Superior temporal gyrus (tissue), 1 donor: ENCODE measurements at regions not wholly inside any gene's neighbourhood (a gene's known extent, or its start where the extent isn't known, plus 50 kb on each side); places are given as distances from the start of the nearest gene placed in this dataset.

Experiments
- DNase-seq: peaks from one replicate; pipeline ENCODE4 v3.0.0-alpha.2; 2016; ENCODE audit errors: extremely low spot score

GRCh38 chr2:136468799-136469369, 296.5 kb upstream of the THSD7B start:
- no peak for DNase-seq

DNA sequence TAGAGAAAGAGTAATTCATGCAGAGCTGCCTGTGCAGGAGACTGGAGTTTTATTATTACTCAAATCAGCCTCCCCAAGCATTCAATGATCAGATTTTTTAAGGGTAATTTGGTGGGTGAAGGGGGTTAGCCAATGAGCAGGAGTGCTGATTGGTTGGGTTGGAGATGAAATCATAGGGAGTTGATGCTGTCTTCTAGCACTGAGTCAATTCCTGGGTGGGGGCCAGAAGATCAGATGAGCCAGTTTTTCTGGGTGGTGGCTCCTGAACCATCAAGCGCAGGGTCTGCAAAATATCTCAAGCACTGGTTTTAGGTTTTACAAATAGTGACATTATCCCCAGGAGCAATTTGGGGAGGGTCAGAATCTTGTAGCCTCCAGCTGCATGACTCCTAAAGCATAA, 312.8 kb upstream of the THSD7B start:
- DNase-seq = no peak

DNA sequence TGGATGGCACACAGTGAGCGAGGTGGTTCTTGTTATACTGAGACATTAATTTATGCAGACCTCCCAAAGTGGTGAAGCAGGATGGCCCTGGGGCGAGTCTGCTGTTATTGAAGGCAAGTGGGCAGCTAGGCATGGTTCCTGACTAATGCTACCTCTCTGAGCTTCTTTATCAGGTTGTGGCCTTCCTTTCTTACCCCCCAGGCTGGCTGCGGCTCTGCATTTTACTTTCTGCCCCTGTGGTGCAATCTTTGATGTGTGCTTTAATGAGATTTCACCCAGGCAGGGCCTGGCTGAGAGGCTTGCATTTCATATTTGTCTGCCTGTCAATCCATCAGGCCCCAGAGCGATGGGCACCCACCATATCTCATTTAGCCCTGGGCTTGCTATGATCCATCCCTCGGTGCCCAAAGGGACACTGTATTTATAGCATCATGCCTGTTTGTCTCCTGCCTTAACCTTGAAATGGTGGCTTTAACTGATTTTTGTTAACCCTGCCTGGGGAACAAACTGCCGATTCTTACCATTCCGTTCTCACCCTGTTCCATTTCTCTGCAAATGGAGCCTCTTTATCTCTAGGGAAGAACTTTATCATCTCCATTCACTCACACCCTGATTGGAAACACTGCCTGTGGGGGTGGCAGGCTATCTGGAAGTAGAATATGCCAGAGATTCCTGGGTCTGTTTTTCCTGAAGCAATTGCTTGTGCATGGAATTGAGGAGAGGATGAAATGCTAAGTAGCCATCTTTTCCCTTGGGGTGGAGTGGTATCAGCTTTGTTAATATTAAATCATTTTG, 316.2 kb upstream of the THSD7B start:
- DNase-seq = no peak

GRCh38 chr2:136448432-136448831, 316.9 kb upstream of the THSD7B start:
- no peak for DNase-seq

DNA sequence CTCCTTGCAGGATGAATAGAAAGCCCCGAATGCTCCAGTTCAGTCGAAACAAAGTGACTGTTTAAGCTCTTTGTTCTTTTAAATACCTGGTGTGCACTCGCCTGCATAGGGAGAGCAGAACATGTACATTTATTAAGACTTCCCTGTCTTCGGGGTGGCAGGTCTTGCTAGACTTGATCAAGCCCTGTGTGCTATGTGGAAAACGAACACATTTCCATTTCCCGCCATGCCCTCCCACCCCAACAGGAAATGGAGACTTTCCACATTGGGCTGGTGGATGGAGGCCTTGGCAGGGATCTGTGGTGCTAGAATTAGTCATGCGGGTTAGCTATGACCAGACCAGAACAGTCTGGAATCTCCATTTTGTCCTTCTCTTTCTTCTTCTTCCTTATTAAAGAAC, 321.0 kb upstream of the THSD7B start:
- no peak for DNase-seq

DNA sequence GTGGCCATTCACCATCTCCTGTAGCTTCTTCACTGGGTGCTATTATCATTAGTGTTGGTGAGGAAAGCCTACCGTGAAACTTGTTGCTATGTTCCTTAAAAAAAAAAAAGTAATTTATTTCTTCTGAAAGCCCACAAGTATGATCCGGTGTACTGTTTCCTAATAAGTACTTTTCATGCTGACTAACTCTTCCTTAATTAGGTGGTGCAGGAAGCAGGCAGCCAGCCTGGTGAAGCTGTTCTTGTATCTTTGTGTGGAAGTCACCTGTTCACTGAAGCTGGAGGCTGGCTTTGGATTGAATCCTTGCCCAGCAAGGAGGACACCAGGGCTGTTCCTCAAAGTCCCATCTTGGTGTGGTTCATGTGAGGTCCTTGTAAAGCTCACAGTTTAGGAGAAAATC, 321.7 kb upstream of the THSD7B start:
- no peak for DNase-seq

DNA sequence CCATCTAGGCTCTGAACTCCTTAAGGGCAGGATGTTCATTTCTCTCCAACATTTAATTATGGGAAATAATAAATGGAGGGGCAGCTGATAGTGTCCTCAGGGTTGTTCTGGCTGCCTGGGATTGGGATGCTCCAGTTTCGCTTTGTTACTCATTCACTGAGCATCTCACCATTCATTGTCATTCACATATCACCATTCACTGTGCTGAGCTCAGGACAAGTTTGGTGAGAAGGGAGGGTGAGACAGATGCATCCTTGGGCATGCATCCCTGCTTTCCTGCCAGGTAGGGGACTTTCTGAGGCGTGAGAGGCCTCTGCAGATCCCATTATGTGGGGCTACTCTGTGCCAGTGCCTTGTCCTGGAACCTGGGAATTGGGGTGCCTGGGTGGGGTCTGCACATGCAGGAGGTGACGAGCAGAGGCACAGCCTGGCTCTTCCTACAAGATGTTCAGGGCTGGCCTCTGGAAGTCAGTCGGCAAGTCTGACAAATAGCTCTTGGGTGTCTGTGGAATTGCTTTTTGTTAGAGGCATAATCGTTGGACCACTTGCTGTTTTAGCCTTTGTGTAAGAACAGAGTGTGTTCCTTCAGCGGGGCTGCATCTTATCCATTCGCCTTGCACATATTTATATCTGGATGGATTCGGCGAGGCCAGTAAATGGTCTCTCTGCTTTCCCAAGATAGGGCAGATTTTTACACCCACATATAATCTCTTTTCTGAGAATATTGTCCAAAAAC, 323.2 kb upstream of the THSD7B start:
- no peak for DNase-seq

DNA sequence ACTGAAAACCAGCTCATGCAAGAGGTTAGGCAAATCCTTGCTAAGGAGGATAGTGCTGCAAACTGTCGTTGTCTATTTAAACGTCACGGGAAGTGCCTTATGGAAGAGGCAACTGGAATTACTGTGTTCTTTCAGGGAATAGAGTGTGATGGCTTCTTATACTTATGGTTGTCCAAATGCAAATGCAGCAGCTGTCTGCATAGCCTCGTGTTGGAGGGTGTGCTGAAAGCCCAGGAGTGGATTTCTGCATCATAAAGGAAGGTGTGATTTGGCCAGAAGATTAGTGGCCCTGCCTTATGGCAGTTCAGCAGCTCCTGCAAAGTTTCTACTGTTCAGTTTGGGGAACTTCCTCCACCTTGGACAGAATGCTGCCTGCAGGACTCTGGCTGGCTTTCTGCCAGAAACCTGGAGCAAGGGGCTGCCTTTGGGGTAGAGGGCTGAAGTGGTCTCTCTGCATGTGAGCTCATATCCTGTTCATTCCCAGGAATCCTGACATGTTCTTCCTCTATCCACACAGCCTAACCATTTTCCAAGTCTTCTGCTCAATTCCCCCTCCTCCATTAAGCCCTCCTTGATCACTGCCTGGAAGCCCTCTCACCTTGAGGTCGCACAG, 321.2 kb upstream of the CXCR4 start:
- no peak for DNase-seq

DNA sequence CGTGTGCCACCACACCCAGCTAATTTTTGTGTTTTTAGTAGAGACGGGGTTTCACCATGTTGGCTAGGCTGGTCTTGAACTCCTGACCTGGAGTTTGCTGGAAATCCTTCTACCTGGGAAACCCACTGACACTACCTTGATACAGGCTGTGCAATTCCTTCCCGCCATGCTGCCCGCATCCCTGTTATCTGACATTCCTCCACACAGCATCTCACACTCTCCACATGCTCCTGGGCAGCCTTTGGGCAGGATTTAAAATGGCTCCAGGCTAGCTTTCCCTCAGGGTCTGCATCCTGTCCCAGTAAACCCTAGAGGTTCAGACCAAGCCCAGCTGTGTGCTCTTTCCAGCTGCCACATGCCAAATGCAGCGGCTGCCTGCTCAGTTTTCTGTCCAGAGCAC, 319.5 kb upstream of the CXCR4 start:
- no peak for DNase-seq

DNA sequence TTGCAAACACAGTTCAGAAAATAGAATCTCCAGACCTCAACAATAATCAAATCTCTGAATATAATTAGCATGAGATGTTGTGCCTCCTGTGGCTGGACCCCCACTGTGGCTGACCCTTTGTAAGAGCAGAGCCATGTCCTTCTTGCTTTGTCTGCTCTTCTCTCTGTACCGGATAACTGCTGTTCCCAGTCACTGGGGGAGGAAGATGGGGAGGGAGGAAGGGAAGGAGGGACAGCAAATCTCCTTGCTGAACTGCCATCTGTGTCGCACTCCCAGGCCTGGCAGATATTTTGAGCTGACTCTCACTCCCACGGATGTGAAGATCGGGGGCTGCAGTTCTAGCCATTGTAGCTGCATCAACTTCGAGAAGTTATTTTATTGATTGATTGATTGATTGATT, 319.0 kb upstream of the CXCR4 start:
- no peak for DNase-seq

DNA sequence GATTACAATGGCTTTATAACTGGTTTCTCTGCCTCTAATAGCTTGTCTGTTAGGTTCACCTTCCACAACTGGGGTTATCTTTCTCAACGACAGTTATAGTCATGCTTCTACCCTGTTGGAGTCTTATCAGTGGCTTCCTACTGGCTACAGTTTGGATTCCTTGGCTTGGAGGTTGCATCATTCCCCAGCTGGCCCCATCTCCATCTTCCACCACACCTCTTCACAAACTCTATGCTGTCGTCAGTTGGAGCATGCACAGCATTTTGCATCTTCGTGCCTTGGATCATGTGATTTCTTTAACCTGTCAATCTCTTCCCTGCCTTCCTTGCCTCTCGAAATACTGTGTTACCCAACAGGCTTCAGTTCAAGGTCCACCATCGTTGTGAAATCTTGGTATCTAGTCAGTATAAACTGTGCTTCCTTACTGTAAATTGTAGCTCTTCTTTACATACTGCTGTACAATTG, 316.3 kb upstream of the CXCR4 start:
- DNase-seq = no peak

DNA sequence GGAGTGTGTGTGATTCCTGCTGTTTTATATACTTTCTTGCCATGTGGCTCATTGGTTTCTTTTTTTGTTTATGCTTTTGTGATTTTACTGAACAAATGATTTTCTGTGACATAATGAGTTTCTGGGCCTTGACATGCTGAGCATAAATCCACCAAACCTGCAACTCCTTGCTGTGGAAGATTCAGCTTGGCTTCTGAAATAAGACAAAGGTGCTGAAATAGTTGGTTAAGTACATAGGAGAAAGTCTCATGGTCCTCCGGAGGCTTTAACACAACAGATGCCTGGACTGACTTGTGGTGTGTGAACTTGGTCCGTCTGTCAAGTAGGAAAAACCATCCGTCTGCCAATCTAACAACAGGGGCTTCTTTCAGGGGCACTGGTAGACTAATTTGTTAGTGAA, 315.3 kb upstream of the CXCR4 start:
- no peak for DNase-seq

- DNase-seq = no peak
These were observed 306.2 kb upstream of the CXCR4 start for GRCh38 chr2:136424112-136424511.

GRCh38 chr2:136423516-136423996, 305.6 kb upstream of the CXCR4 start:
- peak; percentile 73 for DNase-seq

GRCh38 chr2:136422512-136422911, 304.6 kb upstream of the CXCR4 start:
- DNase-seq = no peak

DNA sequence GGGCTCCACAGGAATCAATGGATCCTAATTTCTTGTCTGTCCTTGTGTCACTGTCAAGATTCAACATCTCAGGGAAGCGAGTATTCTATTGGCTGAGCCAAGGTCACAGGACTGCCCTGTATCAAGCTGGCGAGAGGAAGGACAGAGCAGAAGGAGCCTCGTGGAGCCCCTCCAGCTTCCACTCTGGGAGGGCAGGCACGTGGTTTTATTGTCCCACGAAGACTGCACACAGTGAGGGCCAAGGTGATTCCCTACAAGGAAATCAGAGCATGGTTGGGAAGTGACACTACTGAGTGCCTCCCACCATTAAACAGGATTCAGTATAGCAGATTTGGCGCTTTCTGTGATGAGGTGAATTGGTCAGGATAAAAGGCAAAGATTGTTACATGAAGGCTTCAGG, 302.4 kb upstream of the CXCR4 start:
- no peak for DNase-seq

DNA sequence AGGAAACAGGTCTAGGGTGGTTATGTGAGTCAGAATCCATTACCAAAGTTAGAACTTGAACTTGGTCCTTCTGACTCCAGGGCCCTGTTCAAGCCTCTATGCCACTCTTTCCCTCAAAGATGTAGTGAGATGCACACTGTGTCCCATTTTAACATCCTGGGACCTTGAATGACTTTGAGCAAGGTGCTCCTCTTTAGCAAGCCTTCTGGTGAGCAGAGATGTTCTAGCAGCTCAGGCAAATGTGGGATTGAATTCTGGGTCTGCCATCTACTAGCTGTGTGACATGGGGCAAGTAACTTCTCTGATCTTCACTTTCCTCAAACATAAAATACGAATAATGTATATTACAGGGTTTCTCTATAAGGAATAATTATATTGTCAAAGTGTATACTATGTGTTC, 294.0 kb upstream of the CXCR4 start:
- no peak for DNase-seq

- no peak for DNase-seq
These were observed 292.7 kb upstream of the CXCR4 start for GRCh38 chr2:136410673-136411072.

DNA sequence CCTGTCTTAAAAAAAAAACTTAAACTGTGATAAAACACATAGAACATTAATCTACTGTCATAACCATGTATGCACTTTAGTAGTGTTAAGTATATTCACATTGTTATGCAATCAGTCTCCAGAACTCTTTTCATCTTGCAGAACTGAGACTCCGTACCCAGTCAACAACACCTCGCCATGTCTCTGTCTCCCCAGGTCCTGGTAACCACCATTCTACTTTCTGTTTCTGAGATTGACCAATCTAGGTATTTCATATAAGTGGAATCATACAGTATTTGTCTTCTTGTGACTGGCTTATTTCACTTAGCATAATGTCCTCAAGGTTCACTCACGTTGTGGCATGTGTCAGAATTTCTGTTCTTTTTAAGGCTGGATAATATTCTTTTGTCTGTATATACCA, 290.8 kb upstream of the CXCR4 start:
- DNase-seq = no peak

GRCh38 chr2:136407952-136408318, 290.0 kb upstream of the CXCR4 start:
- no peak for DNase-seq

DNA sequence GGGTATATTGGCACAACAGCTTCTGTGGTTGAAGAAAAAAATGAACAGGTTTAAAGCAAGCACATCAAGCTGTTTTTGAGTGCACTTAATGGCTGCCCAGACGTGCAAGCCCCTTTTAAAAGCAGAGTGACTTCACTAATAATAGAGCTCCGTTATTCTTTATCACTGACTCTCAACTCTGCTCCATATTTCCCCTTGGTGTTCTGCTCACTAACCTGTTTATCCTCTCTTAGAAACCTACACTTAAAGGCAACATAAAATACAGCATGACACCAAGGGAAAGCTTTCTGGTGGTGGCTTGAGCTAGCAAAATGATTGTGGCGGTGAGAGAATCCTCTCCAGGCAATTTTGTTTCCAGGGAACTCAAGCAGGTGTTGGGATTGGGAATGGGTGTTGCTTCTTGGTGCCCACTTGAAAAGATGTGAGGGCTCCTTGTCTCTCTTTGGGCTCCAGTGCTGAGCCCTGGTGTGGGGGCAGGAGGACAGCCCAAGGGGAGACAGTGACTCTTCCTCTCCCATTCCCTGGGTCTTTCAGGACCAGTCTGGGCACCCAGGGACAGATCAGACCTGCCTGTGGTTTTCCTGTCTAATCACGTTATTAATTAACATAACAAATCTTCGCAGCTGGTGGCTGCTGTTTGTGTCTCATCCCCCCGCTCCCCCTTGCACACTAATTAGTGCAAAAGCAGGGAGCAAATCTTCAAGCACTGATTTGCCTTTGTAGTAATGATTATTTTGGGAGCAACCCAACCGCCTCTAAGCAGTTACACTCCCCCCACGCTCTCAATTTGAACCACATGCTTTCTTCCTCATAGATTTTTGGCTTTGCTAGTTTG, 289.4 kb upstream of the CXCR4 start:
- no peak for DNase-seq

DNA sequence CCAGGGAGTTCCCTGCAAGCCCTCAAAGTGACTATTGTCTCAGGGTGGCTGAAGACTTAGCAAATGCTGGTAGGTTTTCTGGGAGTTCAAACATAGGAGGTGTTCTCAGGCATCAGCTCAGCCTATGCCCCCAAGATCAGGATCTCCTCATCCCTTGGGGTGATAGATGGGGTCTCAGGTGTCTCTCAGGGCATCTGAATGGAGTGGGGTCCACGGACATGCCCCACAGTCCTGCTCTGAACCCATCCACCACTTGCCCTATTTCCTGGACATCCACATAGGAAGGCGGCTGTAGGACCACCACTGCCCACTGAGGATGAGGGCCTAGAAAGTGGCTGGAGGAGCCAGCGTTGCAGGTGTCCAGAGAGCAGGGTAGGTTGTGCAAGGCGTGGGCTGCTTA, 287.0 kb upstream of the CXCR4 start:
- DNase-seq = no peak
